ENCODE measurements at regions not wholly inside any gene's neighbourhood (a gene's known extent, or its start where the extent isn't known, plus 50 kb on each side); places are given as distances from the start of the nearest gene placed in this dataset.

GRCh38 chr20:18928626-18929025 is 115.0 kb downstream of the SCP2D1 start:
- TF ChIP-seq POLR2A (IDR thresholded peaks at IDR 0.05) (no peak), CTCF (IDR thresholded peaks at IDR 0.05) (no peak)

Data from heart left ventricle (tissue), 13 donors.